ENCODE measurements at regions not wholly inside any gene's neighbourhood (a gene's known extent, or its start where the extent isn't known, plus 50 kb on each side); places are given as distances from the start of the nearest gene placed in this dataset.
"Not testable (repeated sequence)": the region's sequence is repeated elsewhere in the genome, so short reads cannot be mapped to it uniquely, and the experiment has no call there.

DNA sequence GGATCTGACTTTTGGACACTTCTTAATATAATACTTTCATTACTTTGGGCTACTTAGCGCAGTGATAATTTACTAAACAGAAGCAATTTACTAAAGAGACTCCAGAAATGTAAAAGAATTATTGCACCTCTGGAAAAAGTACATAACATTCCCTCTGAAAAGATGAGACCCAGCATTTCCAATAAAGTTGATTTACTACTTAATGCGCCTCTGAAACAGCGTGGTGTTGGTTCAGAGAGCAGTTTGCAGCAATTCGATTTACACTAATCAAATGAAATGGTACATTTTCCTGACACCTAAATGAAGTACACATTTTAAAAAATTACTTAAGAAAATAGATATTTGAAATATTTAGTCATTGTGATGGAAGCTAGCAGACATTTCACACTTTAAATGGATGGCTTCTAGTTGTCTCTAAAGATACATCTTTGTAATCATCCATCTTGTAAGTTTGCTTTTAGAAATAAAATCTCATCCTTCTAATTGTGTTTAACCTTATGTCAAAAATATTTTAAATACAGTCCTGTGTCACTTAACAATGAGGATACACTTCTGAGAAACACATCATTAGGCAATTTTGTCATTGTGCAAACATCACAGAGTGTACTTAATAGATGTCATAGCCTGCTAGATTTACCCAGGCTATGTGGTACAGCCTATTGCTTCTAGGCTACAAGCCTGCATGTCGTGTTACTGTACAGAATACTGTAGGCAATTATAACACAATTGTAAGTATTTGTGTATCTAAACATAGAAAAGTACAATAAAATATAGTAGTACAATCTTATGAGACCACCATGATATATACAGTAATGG lies 284.6 kb upstream of the UBE2E3 start:
- DNase-seq (ENCODE audit: low read depth): no peak

DNA sequence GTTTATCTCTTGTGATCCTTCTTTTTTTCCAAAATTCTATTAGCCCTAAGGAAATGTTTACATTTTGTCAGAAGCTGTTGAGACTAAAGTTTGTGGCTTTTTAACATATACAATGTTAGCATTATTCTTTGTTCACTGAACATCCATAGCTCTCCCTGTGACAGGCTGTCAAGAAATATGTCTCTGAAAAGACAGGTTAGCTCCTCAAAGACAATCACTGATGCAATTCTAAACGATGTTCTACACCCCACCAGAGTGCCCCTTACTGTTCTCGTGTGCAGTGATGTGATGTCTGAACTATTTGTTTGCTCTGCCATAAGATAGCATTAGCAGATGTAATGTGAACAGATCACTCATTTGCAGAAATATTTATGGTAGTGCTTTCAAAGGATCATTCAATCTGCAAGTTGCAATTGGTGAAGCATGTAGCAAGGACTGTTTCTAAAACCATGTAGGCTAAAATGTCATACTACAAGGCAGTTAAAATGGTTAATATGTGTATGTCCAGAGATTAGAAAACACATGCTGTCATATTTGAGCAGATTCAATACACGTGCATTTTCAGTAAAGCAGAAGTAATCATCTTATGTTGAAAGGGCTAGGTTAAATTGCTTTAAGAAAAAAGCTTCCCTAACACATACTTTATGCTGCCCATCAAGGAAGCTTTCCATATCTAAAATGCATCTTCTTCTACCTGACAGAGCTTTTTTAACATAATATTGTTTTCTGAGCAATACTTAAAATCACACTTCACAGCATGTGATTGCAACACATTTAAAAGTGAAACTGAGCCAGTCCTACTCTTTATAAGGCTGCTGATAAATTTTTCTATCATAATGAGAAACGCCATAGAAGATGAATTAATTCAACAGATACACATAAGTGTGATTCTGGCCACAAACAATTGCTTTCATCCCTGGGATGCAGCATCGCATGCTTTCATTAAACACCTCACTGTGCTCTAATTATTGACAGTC lies 285.7 kb upstream of the UBE2E3 start:
- peak; percentile 13 for DNase-seq (ENCODE audit: low read depth)

DNA sequence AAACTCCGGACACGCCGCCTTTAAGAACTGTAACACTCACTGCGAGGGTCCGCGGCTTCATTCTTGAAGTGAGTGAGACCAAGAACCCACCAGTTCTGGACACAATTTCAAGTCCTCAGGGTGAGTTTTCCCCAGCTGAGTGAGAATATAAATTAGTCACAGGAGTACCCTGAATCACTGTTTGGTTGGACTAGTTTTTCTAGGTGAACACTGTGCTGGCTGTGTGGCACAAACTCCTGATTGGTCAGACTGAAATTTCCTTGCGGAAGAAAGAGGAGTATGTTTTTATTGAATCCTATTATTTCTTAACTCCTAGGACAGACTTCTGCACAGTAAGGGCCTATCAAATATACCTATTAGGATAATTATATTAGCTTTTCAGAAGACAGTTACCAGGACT lies 288.1 kb upstream of the UBE2E3 start:
- no peak for DNase-seq (ENCODE audit: low read depth)

DNA sequence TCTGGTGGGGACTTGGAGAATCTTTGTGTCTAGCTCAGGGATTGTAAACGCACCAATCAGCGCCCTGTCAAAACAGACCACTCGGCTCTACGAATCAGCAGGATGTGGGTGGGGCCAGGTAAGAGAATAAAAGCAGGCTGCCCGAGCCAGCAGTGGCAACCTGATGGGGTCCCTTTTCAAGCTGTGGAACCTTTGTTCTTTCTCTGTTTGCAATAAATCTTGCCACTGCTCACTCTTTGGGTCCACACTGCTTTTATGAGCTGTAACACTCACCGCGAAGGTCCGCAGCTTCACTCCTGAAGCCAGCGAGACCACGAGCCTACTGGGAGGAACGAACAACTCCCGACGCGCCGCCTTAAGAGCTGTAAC lies 288.6 kb upstream of the UBE2E3 start:
- not testable (repeated sequence) for DNase-seq (ENCODE audit: low read depth)

DNA sequence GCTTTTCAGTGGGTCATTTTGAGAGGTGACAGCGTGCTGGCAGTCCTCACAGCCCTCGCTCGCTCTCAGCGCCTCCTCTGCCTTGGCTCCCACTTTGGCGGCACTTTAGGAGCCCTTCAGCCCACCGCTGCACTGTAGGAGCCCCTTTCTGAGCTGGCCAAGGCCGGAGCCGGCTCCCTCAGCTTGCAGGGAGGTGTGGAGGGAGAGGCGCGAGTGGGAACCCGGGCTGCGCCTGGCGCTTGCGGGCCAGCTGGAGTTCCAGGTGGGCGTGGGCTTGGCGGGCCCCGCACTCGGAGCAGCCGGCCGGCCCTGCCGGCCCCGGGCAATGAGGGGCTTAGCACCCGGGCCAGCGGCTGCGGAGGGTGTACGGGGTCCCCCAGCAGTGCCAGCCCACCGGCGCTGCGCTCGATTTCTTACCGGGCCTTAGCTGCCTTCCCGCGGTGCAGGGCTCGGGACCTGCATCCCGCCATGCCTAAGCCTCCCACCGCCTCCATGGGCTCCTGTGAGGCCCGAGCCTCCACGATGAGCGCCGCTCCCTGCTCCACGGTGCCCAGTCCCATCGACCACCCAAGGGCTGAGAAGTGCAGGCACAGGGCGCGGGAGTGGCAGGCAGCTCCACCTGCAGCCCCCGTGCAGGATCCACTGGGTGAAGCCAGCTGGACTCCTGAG lies 289.1 kb upstream of the UBE2E3 start:
- DNase-seq (ENCODE audit: low read depth): not testable (repeated sequence)

DNA sequence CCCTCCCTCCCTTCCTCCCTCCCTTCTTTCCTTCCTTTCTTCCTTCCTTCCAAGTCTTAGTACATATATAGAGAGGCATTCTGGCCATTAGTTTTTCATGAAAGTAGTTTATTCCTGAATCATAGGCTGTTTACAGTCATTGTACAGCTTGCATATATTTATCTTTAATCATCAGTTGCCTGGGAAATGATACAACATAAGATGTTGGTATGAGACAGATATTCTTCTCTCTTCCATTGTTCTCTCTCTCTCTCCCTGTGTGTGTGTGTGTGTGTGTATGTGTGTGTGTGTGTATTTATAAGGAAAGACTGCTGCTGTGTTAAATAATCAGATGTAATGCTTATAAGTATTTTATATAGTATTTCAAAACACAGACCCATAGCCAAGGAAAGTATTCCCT lies 289.8 kb upstream of the UBE2E3 start:
- peak; percentile 29 for DNase-seq (ENCODE audit: low read depth)

DNA sequence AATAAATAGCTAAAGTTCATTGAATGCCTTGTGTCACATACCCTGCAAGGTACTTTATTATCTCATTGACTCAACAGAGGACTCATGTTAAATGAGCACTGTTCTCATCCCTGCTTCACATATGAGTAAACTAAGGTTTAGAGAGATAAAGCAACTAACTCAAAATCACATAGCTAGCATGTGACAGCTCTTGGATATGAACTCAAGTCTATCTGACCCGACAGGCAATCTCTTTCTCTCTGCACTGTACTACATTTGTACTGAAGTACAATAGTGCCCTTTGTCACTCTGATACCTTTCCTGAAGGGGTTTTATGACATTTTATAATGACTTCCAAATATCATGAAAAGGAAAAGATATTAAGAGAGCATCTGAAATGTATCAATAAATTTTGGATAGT lies 297.5 kb upstream of the UBE2E3 start:
- no peak for DNase-seq (ENCODE audit: low read depth)

DNA sequence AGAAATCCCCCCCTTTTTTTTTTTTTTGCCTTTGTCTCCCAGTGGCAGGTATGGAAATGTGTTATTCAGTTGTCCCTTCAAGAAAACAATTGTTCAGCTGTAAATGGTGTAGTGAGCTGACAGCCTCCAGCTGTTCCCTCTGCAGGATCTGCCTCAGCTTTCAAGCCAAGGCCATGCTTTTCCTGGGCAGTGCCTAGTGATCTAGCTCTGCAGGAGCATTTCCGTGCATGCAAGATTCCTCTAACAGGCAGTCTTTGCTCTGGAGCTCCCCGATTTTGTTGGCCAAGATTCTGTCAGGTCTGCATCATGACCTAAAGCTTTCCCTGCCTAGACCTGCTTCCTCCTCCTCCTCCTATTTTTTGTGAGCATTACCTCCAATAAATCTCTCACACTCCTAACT lies 300.7 kb upstream of the UBE2E3 start:
- no peak for DNase-seq (ENCODE audit: low read depth)

DNA sequence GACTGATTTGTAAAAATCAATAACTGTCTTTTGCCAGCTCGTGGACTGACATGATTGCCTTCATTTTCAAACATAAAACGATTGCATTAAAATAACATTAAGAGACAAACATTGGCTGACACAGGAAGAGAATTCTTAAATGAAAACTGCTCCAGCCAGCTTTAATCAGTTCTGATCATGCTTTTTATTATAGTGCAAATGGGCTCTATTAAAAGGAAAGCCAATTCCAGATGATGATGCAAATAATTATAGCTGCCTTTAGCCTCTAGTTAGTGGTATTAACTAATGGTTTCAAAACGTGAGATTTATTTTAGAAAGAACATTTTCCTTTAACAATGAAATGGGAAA lies 301.8 kb upstream of the UBE2E3 start:
- DNase-seq (ENCODE audit: low read depth): no peak

DNA sequence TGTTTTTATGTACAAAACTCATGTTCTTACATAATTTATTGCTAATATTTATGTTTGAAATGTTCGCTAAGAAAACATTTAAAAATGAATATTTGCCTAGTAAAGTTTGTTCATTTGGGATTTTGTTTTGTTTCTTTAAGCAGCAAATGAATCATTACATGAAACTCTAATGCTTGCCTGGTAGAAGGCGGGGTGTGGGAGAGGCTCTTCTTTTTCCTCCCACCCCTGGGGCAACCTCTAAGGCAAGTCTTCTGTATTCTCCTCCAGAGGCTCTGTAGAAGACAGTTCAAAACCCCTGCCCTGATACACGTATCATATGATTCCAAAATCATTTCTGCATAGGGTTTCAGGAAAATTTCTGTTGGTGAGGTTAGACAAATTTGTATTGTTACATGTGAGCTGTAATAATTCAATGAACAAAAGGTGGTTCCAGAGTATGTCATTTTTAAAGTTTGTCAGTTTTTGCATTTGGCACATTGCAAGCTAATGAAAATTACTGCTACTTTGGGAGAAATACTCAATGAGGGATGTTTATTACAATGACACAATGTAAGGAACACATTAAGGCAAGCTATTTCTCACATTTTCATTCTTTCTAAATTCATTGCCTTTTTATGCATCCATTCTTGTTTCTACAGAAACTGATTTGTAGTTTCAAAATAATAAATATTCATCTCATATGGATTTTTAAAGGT lies 302.3 kb upstream of the UBE2E3 start:
- no peak for DNase-seq (ENCODE audit: low read depth)

DNA sequence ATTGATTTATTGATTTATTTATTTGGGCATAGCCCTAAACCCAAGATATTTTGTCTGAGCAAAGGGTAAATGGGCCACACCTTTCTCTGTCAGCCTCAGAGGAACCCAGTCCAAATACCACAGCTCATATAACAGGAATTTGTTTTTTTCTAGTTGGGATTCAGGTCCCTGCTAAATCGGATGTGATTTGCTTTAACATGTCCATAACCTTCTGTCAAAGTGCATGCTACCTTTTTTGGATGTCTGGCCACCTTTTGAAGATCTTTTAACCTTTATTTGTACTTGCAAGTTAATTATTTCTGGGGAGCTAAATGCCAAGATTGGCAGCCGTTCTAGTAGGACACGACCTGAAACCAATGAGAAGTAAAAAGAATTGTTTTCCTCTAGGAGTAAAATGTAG lies 303.2 kb upstream of the UBE2E3 start:
- DNase-seq (ENCODE audit: low read depth): no peak

DNA sequence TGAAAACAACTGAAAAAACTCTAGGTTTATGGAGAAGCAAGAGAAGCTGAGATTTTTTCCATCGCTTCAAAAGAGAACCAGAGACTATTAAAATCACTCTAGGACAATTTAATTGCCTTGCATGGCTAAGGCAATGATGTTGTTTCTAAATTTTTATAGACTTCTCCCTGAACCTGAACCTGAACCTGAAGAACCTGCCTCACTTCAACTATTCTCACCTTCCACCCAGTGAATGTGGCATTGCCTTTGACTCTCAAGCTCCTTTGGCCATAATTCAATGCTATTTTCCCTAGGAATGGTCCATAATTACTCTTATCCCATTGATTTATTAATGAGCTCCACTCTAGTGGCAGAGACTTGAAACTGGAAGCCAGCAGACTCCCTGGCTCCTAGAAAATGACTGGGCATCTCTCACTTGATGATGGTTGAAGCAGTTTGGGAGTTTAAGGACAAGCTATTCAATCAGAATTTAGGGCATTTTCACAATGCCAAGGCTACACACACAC lies 303.8 kb upstream of the UBE2E3 start:
- DNase-seq (ENCODE audit: low read depth): no peak

DNA sequence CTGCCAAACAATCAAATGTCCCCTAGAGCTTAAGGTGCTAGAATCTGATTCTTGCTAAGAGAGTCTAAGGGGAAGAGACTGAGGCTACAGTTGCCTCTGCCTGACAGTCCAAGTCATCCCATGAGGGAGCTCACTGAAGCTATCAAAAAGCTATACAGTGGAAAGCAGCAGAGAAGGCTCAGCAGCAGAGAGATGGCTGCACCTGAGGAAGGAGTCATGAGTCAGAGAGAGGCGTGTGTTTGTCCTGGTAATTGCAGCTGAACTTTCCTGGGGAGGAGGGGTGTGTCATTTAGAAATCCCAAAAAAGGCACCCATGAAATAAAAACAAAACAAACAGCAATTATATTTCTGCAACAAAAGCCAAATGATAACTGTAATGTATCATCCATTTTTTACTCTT lies 305.2 kb upstream of the UBE2E3 start:
- DNase-seq (ENCODE audit: low read depth): no peak

DNA sequence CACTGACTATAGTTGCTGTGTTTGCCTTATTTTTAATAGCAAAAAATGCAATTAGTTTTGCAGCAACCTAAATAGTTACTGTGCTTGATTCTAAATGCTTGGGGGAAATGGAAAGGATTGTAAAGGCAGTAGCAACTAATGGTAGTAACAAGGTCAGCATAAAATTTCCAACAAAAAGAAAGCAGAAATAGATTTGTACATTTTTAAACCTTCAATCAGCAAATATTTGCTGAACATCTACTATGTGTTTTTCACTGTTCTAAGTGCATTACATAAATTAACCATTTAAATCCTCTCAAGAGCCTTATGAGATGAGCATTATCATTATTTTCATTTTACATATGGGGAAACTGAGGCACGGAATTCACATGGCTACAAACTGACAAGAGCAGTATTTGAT lies 308.0 kb upstream of the UBE2E3 start:
- no peak for DNase-seq (ENCODE audit: low read depth)

DNA sequence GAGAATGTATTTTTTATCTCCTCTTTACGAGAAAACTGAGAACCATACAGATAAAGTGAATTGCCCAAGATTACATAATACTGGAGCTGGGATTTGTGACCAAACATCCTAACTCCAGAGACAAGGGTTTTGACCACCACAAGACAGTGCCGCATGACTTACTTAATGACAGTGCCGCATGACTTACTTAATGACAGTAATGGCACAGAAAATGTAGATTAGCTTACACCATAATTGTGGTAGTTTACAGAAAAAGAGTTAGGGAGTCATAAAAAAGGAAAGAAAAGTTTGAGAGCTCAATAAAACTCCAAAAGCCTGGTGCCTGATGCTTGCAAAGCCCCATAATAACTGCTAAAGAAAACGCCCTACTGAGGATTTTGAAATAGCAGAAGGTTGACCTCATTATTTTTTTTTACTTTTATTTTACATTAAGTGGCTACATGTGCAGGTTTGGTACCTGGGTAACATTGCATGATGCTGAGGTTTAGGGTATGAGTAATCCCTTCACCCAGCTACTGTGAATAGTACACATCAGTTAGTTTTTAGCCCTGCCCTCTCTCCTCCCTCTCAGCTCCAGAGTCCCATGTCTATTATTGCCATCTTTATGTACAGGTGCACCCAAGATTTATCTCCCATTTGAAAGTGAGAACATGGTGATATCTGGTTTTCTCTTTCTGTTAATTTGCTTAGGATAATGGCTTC lies 310.0 kb upstream of the UBE2E3 start:
- DNase-seq (ENCODE audit: low read depth): no peak

DNA sequence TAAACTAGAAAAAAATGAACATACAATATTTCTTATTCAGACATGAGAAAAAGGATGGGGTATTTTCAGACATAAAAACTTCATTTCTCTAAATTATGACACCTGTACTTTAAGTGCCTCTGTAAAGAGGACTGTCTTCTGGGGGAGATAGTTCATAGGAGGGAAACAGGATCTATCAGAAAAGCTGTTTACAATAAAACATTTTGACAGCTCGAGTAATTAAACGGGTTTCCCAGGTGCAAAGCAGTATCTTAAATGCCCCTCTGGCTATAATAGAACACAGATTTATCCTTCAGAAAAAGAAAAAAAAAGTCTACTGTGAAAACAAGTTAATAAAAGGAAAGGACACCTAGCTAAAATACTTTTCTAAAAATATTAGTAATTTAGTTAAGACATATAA lies 311.4 kb upstream of the UBE2E3 start:
- no peak for DNase-seq (ENCODE audit: low read depth)

DNA sequence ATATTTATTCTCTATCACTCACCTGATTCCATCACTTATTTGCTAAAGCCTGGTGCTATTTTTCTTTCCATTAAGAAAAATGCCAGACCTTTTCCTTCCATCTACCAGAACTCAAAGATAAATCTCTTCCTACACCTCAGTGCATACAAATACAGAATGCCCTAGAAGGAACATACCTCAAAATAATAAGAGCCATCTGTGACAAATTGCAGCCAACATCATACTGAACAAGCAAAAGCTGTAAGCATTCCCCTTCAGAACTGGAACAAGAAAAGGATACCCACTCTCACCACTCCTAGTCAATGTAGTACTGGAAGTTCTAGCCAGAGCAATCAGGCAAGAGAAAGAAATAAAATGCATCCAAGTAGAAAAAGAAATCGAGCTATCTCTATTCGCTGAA lies 315.9 kb upstream of the UBE2E3 start:
- no peak for DNase-seq (ENCODE audit: low read depth)

DNA sequence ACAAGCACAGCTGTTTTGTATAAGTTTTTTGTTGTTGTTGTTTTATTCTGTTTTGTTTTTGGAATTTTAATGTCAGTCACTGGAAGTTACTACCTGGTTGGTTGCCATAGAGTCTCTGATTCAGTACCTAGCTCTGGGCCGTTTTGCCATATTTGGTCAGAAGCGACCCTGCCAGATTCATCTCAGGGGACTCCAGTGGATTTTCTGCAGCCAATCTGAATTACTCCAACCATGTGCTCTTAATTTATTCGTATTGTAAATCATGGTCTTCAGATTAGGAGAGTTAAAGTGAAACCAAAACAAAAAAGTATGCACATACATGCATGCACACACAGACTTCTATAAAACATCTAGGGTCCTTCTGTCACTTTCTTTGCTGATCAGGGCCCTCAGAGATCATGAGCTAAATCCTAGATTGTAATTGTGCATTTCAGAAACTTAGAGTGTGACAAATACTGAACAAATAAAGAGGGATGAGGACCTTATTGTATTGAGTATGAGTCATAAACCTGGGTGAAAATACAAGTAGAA lies 317.4 kb upstream of the UBE2E3 start:
- no peak for DNase-seq (ENCODE audit: low read depth)

DNA sequence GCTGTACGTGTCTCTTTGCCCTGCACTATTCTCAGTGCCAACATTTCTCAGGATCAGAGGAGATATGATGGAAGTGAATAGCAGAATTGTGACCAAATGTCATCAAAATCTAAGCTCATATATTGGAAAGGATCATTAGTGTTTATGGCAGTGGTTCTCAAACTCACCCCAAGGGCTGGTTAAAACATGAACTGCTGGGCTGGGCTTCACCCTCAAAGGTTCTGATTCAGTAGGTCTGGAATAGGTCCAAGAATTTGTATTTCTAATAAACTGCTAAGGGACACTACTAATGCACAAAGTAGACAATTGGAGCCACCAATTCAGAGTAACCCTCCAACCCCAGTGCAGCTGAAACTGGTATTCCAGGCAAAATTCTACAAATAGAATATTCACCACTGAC lies 317.9 kb upstream of the UBE2E3 start:
- DNase-seq (ENCODE audit: low read depth): no peak

DNA sequence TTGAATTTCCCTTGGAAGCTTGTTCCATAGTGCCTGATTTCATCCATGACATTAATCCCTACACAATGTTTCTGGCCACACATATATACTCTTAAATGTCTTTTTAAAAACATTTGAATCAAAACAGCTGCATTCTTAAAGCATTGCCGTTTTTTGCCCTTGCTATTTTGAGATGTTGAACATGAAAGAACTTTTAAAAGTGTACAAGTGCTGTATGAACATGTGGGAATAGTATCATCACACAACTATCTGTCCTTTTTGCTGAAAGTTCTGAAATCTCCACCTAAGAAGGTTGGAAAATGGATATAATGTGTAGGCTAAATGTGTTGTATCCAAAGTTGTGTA lies 318.7 kb upstream of the UBE2E3 start:
- no peak for DNase-seq (ENCODE audit: low read depth)
